ENCODE measurements at regions not wholly inside any gene's neighbourhood (a gene's known extent, or its start where the extent isn't known, plus 50 kb on each side); places are given as distances from the start of the nearest gene placed in this dataset.

DNA sequence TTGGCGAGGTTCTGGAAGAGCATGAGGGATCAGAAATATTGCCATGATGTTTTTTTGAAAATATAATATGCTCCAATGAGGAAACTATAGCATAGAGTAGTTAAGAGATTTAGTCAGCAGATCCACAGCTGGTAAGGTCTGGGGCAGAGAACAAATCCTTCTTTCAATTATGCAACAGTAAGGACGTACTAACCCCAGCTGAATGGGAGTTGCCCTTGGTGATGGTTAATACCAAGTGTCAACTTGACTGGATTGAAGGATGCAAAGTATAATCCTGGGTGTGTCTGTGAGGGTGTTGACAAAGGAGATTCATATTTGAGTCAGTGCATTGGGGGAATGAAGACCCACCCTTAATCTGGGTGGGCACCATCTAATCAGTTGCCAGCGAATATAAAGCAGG is 745.5 kb upstream of the NRSN1 start:
- DNase-seq: no peak
- Histone ChIP-seq H2BK20ac (ENCODE audit: low read depth, low read length, poor library complexity, severe bottlenecking) (no peak overlapping the region), H3K9ac (ENCODE audit: extremely low read depth, insufficient read length, low read length) (no peak overlapping the region), H3K4me1 (ENCODE audit: insufficient read depth, low read length) (no peaks in the 10 kb centered on the region), H4K20me1 (ENCODE audit: control insufficient read depth, insufficient read depth, insufficient read length) (no peaks in the 10 kb centered on the region), H3T11ph (ENCODE audit: low read length) (no peak overlapping the region), H2AK5ac (ENCODE audit: insufficient read length, low read length) (no peak overlapping the region), H4K91ac (ENCODE audit: insufficient read length, low read depth, low read length) (no peak overlapping the region), H3K4ac (ENCODE audit: low read depth, low read length) (no peak overlapping the region), H3K18ac (ENCODE audit: insufficient read length, low read depth, low read length) (no peak overlapping the region), H3K27me3 (ENCODE audit: insufficient read depth, low read length) (no peaks in the 10 kb centered on the region), H3K14ac (ENCODE audit: insufficient read depth, low read length) (no peak overlapping the region), H2BK120ac (ENCODE audit: low read depth, low read length, poor library complexity, severe bottlenecking) (no peak overlapping the region), H3K27ac (ENCODE audit: insufficient read length, low read depth, low read length) (no peak overlapping the region), H3K23me2 (ENCODE audit: insufficient read length, low read depth, low read length, poor library complexity, severe bottlenecking) (no peaks in the 10 kb centered on the region), H2AFZ (ENCODE audit: low read length) (no peak overlapping the region), H3K23ac (ENCODE audit: insufficient read length, low read depth, low read length) (no peak overlapping the region), H2BK12ac (ENCODE audit: insufficient read length, low read depth, low read length) (no peak overlapping the region), H2BK5ac (ENCODE audit: insufficient read length, low read length) (no peak overlapping the region), H3K79me2 (ENCODE audit: insufficient read depth, low read length) (no peaks in the 10 kb centered on the region; the same call in 1 of the 2 replicates), H3K4me2 (ENCODE audit: insufficient read depth, insufficient read length, low read length) (no peak overlapping the region), H3K56ac (ENCODE audit: insufficient read length, low read depth, low read length) (no peak overlapping the region), H4K8ac (replicated peaks; ENCODE audit: insufficient read length, low read depth, low read length) (no peak overlapping the region), H3K79me1 (ENCODE audit: insufficient read depth, low read depth, low read length, poor library complexity, severe bottlenecking) (no peaks in the 10 kb centered on the region), H3K9me3 (ENCODE audit: control insufficient read depth, low read depth, low read length) (no peaks in the 10 kb centered on the region), H2BK15ac (ENCODE audit: low read depth, low read length) (no peak overlapping the region), H4K5ac (ENCODE audit: insufficient read length, low read depth, low read length) (no peak overlapping the region)
- Mint-ChIP-seq H3K4me1 (no peaks in the 10 kb centered on the region), H3K9me3 (no peaks in the 10 kb centered on the region), H3K4me3 (no peak overlapping the region), H3K27ac (no peak overlapping the region), H3K36me3 (ENCODE audit: insufficient read depth in 1 of 3, low read depth in 3 of 3) (peaks cover 0 to 4% (median 0%) of the 10 kb centered on the region in 3 experiments; a peak in 1 of 7 replicates), H3K27me3 (ENCODE audit: low read depth) (no peaks in the 10 kb centered on the region)
- TF ChIP-seq, protein P1, sequence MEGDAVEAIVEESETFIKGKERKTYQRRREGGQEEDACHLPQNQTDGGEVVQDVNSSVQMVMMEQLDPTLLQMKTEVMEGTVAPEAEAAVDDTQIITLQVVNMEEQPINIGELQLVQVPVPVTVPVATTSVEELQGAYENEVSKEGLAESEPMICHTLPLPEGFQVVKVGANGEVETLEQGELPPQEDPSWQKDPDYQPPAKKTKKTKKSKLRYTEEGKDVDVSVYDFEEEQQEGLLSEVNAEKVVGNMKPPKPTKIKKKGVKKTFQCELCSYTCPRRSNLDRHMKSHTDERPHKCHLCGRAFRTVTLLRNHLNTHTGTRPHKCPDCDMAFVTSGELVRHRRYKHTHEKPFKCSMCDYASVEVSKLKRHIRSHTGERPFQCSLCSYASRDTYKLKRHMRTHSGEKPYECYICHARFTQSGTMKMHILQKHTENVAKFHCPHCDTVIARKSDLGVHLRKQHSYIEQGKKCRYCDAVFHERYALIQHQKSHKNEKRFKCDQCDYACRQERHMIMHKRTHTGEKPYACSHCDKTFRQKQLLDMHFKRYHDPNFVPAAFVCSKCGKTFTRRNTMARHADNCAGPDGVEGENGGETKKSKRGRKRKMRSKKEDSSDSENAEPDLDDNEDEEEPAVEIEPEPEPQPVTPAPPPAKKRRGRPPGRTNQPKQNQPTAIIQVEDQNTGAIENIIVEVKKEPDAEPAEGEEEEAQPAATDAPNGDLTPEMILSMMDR (conservative IDR thresholded peaks at IDR 0.05): no peak
- WGBS (ENCODE audit: extremely low coverage, insufficient read length, low lambda C conversion rate): no CpG with 5 or more reads among the region's 3 CpGs
